Endothelial cell of umbilical vein (primary cell): ENCODE measurements at regions not wholly inside any gene's neighbourhood (a gene's known extent, or its start where the extent isn't known, plus 50 kb on each side); places are given as distances from the start of the nearest gene placed in this dataset.

Experiments used
- BruUV-seq: library from RNA; stranded (reverse); fragments of 400-500 nt; replicated peaks from 2 replicates; lab custom pipeline; 2021; lab: Mats Ljungman, UMichigan
- CTCF ChIA-PET: fragments of 300-600, 350-600 bp; sonication (Branson Sonifier 250); formaldehyde crosslinking; loops from one replicate; lab custom pipeline; 2021; ENCODE audit warnings: antibody characterized with exemption, inconsistent platforms; lab: Charles Lee
- POLR2A ChIA-PET: fragments of 300-600, 350-600 bp; sonication (Branson Sonifier 250); formaldehyde crosslinking; loops from one replicate; lab custom pipeline; 2021; ENCODE audit warnings: antibody characterized with exemption, inconsistent platforms; lab: Charles Lee
- DNase-seq: peaks from one replicate; pipeline ENCODE4 v3.0.0-alpha.2; 2011; ENCODE audit warnings: low read depth, low spot score
- FAIRE-seq: peaks from 2 replicates; lab custom pipeline; 2011; peaks lifted over from hg19 to GRCh38; lab: Jason Lieb, UNC
- H2AFZ ChIP-seq: 2 replicates; pipeline ENCODE4 v1.6.0; 2012; ENCODE audit warnings: low read depth, low read length, control low read depth, inconsistent platforms
- H3K27ac ChIP-seq: 2 replicates; pipeline ENCODE4 v1.5.1; 2011; ENCODE audit warnings: low read depth, mild to moderate bottlenecking, control low read depth, low read length, moderate library complexity; ENCODE audit not compliant: insufficient read depth
- H3K27me3 ChIP-seq, 2 experiments: 2 replicates each; pipeline versions ENCODE4 v1.6.0 to v1.6.1; 2011; ENCODE audit warnings: low read length in 2 of 2, mixed read lengths in 1 of 2; ENCODE audit not compliant: control insufficient read depth in 2 of 2, insufficient read depth in 2 of 2
- H3K36me3 ChIP-seq, 2 experiments: 2 replicates in 1 of 2; 3 replicates in 1 of 2; pipeline ENCODE4 v1.5.1; 2011; ENCODE audit warnings: low read length in 2 of 2, mild to moderate bottlenecking in 1 of 2, moderate library complexity in 1 of 2; ENCODE audit not compliant: control insufficient read depth in 2 of 2, insufficient read depth in 2 of 2; ENCODE audit errors: extremely low read depth in 1 of 2
- H3K4me1 ChIP-seq: 3 replicates; pipeline ENCODE4 v1.5.1; 2011; ENCODE audit warnings: mild to moderate bottlenecking, low read length; ENCODE audit not compliant: control insufficient read depth, insufficient read depth; ENCODE audit errors: extremely low read depth
- H3K4me2 ChIP-seq: 2 replicates; pipeline ENCODE4 v1.6.1; 2011; ENCODE audit warnings: low read length, control low read depth, mixed read lengths; ENCODE audit not compliant: insufficient read depth
- H3K4me3 ChIP-seq, 3 experiments: fragments of 200-600 bp in 1 of 3; sonication (generic), shearing (Covaris generic) in 1 of 3; replicated peaks in 1 of 3; 2 replicates each; pipeline ENCODE4 v1.5.1; 2011 to 2016; ENCODE audit warnings: control low read depth in 3 of 3, low read length in 3 of 3, mild to moderate bottlenecking in 2 of 3, inconsistent platforms in 1 of 3, low read depth in 1 of 3, moderate library complexity in 1 of 3; ENCODE audit not compliant: insufficient read depth in 1 of 3
- H3K79me2 ChIP-seq: 2 replicates; pipeline ENCODE4 v1.6.0; 2012; ENCODE audit warnings: low read length, inconsistent platforms; ENCODE audit not compliant: control insufficient read depth, insufficient read depth
- H3K9ac ChIP-seq: replicated peaks from 2 replicates; pipeline ENCODE3; 2011; ENCODE audit warnings: low read length, control low read depth; ENCODE audit not compliant: insufficient read depth; ENCODE audit errors: extremely low read depth
- H3K9me1 ChIP-seq: replicated peaks from 3 replicates; pipeline ENCODE4 v1.6.0; 2011; ENCODE audit warnings: mild to moderate bottlenecking, low read length; ENCODE audit not compliant: control insufficient read depth, insufficient read depth; ENCODE audit errors: extremely low read depth
- H3K9me3 ChIP-seq: replicated peaks from 2 replicates; pipeline ENCODE4 v1.5.1; 2012; ENCODE audit warnings: low read length, inconsistent platforms; ENCODE audit not compliant: control insufficient read depth, insufficient read depth
- H4K20me1 ChIP-seq: replicated peaks from 2 replicates; pipeline ENCODE3; 2011; ENCODE audit warnings: mild to moderate bottlenecking, low read length; ENCODE audit not compliant: control insufficient read depth, insufficient read depth; ENCODE audit errors: extremely low read depth
- CTCF ChIP-seq, 2 donors: IDR thresholded peaks; 1 replicate in 1 of 2; 2 replicates in 1 of 2; pipeline ENCODE4 v1.5.1; 2011; ENCODE audit warnings: low read length in 2 of 2, mild to moderate bottlenecking in 2 of 2, moderate library complexity in 2 of 2, control low read depth in 1 of 2, inconsistent platforms in 1 of 2, low read depth in 1 of 2; ENCODE audit not compliant: insufficient read depth in 1 of 2; ENCODE audit errors: extremely low read depth in 1 of 2
- EZH2 ChIP-seq: IDR thresholded peaks from 2 replicates; pipeline ENCODE4 v1.6.1; 2012; ENCODE audit warnings: borderline replicate concordance, low read depth, mild to moderate bottlenecking, moderate library complexity, low read length, inconsistent platforms; ENCODE audit not compliant: severe bottlenecking
- FOS ChIP-seq: IDR thresholded peaks from 2 replicates; pipeline ENCODE4 v1.6.1; 2011; ENCODE audit warnings: mild to moderate bottlenecking, low read length, moderate library complexity, borderline replicate concordance; ENCODE audit not compliant: insufficient read depth
- GATA2 ChIP-seq: IDR thresholded peaks from 2 replicates; pipeline ENCODE4 v1.7.0; 2011; ENCODE audit warnings: low read depth, mild to moderate bottlenecking, moderate library complexity, mixed read lengths, low read length; ENCODE audit not compliant: insufficient read length, insufficient read depth
- JUN ChIP-seq: IDR thresholded peaks from 2 replicates; pipeline ENCODE4 v1.6.1; 2011; ENCODE audit warnings: borderline replicate concordance, low read depth; ENCODE audit not compliant: insufficient read length, insufficient read depth
- MAX ChIP-seq: IDR thresholded peaks from 2 replicates; pipeline ENCODE4 v1.6.1; 2011; ENCODE audit not compliant: insufficient read depth, insufficient read length
- MYC ChIP-seq: IDR thresholded peaks from one replicate; pipeline ENCODE4 v1.6.1; 2011; ENCODE audit warnings: mild to moderate bottlenecking, low read depth, low read length
- POLR2A ChIP-seq: IDR thresholded peaks from 2 replicates; pipeline ENCODE4 v1.6.1; 2012; ENCODE audit warnings: low read depth, mild to moderate bottlenecking, control low read depth, low read length
- POLR2AphosphoS5 ChIP-seq: IDR thresholded peaks from 2 replicates; pipeline ENCODE4 v1.6.1; 2012; ENCODE audit warnings: low read depth, mild to moderate bottlenecking, control low read depth, low read length, moderate library complexity; ENCODE audit not compliant: insufficient read depth
- dilution Hi-C: fragments of 300-500 bp; cut with MboI; formaldehyde crosslinking; loops from one replicate; pipeline ENCODE4 v1.15.0; 2019; ENCODE audit warnings: low sequenced_read_pairs; ENCODE audit not compliant: extremely low pct_ligation_motif_present
- intact Hi-C: fragments of 100-400 bp; cut with micrococcal nuclease; formaldehyde crosslinking; loops from one replicate; pipeline ENCODE4 v1.10.0; 2022

GRCh38 chr17:27236717-27237315 is 57.1 kb upstream of the WSB1 start:
- intact Hi-C loops (loop anchor here (1.0 to 5.0 kb wide), 7 partner anchors 40 to 414 kb away; no protein-coding TSS in a partner anchor), dilution Hi-C loops (no loop called here)
- Histone ChIP-seq H3K9me1 (no peaks in the 10 kb centered on the region), H3K4me2 (no peak overlapping the region), H3K27ac (no peak overlapping the region), H3K36me3 (no peaks in the 10 kb centered on the region), H4K20me1 (no peaks in the 10 kb centered on the region), H2AFZ (no peak overlapping the region), H3K27me3 (no peaks in the 10 kb centered on the region), H3K4me1 (no peaks in the 10 kb centered on the region), H3K9me3 (no peaks in the 10 kb centered on the region), H3K4me3 (no peak overlapping the region), H3K79me2 (no peaks in the 10 kb centered on the region), H3K9ac (no peak overlapping the region)
- TF ChIP-seq JUN (no peak), CTCF (IDR thresholded peaks at IDR 0.05; ENCODE audit: extremely low read depth in 1 of 2, insufficient read depth in 1 of 2, low read depth in 1 of 2, low read length in 2 of 2) (peak; percentile 71 to 73)
- DNase-seq (peak; percentile 86), FAIRE-seq (peak; percentile 87)
- CTCF ChIA-PET, result interaction anchor here (0.7 to 6.1 kb wide), 66 partner anchors 7 to 519 kb away, joined by 3 to 121 read pairs (median 6); partner anchors contain the start of genes KSR1 and WSB1
- POLR2A ChIA-PET, result interaction anchor here (0.5 to 2.6 kb wide), 4 partner anchors 9 to 363 kb away, joined by 3 to 12 read pairs (median 4); partner anchors contain the start of gene WSB1
- BruUV-seq, result no TSS peak

- no peaks in the 10 kb centered on the region for H3K27me3 ChIP-seq
- BruUV-seq, result no TSS peak
- TF ChIP-seq FOS (no peak), POLR2A (no peak), GATA2 (no peak), EZH2 (no peak), POLR2AphosphoS5 (no peak), JUN (no peak), CTCF (IDR thresholded peaks at IDR 0.05; ENCODE audit: extremely low read depth in 1 of 2, insufficient read depth in 1 of 2, low read depth in 1 of 2, low read length in 2 of 2) (no peak), MYC (no peak), MAX (no peak)
- no peak overlapping the region for H2AFZ ChIP-seq
- H4K20me1 ChIP-seq, result no peaks in the 10 kb centered on the region
- no peak overlapping the region for H3K4me2 ChIP-seq
- no peak for DNase-seq
- no peaks in the 10 kb centered on the region for H3K9me1 ChIP-seq
- H3K4me3 ChIP-seq, result no peak overlapping the region
- no peak overlapping the region for H3K27ac ChIP-seq
- intact Hi-C loops, result loop anchor here (2.0 to 5.0 kb wide), 3 partner anchors 143 to 413 kb away; no protein-coding TSS in a partner anchor
- CTCF ChIA-PET, result interaction anchor here (0.6 to 6.1 kb wide), 15 partner anchors 20 to 432 kb away, joined by 3 to 121 read pairs (median 15); partner anchors contain the start of gene WSB1
- H3K9ac ChIP-seq, result no peak overlapping the region
- POLR2A ChIA-PET, result interaction anchor here (2.6 kb wide), 1 partner anchor 57 kb away, joined by 12 read pairs; the partner anchor contains the start of gene WSB1
- FAIRE-seq, result no peak
- H3K79me2 ChIP-seq, result no peaks in the 10 kb centered on the region
- no peaks in the 10 kb centered on the region for H3K4me1 ChIP-seq
- H3K9me3 ChIP-seq, result no peaks in the 10 kb centered on the region
- no peaks in the 10 kb centered on the region for H3K36me3 ChIP-seq
- dilution Hi-C loops, result no loop called here
These were observed 56.0 kb upstream of the WSB1 start for GRCh38 chr17:27237890-27238289.
